ENCODE measurements at regions not wholly inside any gene's neighbourhood (a gene's known extent, or its start where the extent isn't known, plus 50 kb on each side); places are given as distances from the start of the nearest gene placed in this dataset.

DNA sequence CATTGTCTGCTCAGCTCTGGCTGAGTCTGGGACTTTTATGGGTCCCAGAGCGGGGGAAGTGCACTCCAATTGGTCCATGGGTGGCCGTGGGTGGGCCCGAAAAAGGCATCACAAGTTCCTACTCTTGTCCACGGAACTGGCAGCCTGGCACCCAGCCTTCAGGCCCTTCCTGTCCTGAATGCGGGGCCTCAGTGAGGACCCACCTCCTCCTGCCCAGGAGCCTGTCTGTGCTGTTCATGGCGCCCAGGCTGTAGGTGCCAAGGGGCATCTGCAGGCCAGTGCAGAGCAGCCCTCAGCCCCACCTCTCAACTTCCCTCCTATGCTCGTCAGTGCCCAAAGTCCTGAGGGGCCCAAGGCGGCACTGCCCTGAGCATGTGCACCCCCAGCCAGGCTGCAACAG lies 411.7 kb upstream of the KIRREL3 start:
- Mint-ChIP-seq H3K9me3 (ENCODE audit: unreplicated experiment) (peaks cover 10% of the 10 kb centered on the region), H3K4me3 (ENCODE audit: unreplicated experiment) (no peak overlapping the region), H3K27me3 (ENCODE audit: insufficient read depth, unreplicated experiment) (no peaks in the 10 kb centered on the region), H3K4me1 (ENCODE audit: insufficient read depth, unreplicated experiment) (no peaks in the 10 kb centered on the region), H3K36me3 (ENCODE audit: insufficient read depth, unreplicated experiment) (no peaks in the 10 kb centered on the region), H3K27ac (ENCODE audit: low read depth, unreplicated experiment) (no peak overlapping the region)
- ChIA-PET CTCF (interaction anchor here (0.6 to 1.8 kb wide), 2 partner anchors 81 to 196 kb away, joined by 4 to 6 read pairs; no protein-coding TSS in a partner anchor), POLR2A (interaction anchor here (0.6 kb wide), 1 partner anchor 22 kb away, joined by 3 read pairs; no protein-coding TSS in a partner anchor)
- DNase-seq (ENCODE audit: unreplicated experiment): no peak
- BruUV-seq (replicated peaks): no TSS peak
- TF ChIP-seq CTCF (IDR thresholded peaks at IDR 0.05; ENCODE audit: unreplicated experiment): no peak
- intact Hi-C loops (cut with micrococcal nuclease): no loop called here

DNA sequence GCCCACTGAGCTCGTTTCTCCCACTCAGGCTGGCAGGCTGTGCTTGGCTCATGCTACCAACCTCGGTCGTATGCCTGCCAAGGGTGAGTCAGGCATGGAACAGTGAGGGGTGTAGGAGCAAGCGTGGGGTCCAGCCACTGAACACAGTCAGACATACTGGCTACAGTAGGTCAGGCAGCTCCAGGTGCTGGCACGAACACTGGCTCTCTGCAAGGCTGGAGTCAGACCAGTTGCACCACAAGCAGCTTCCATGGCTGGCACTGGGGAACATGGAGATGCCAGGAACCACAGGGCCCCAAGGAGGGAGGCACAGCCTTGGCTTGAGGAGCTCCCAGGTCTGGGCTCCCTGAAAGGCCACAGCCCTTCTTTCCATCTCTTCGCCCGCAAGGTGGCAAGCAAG lies 410.7 kb upstream of the KIRREL3 start:
- no peak for DNase-seq (ENCODE audit: unreplicated experiment)
- Mint-ChIP-seq H3K4me1 (ENCODE audit: insufficient read depth, unreplicated experiment) (no peaks in the 10 kb centered on the region), H3K36me3 (ENCODE audit: insufficient read depth, unreplicated experiment) (no peaks in the 10 kb centered on the region), H3K9me3 (ENCODE audit: unreplicated experiment) (peaks cover 10% of the 10 kb centered on the region), H3K27ac (ENCODE audit: low read depth, unreplicated experiment) (no peak overlapping the region), H3K4me3 (ENCODE audit: unreplicated experiment) (no peak overlapping the region), H3K27me3 (ENCODE audit: insufficient read depth, unreplicated experiment) (no peaks in the 10 kb centered on the region)
- ChIA-PET POLR2A (no interaction called here), CTCF (interaction anchor here (0.5 to 0.8 kb wide), 2 partner anchors 59 to 972 kb away, joined by 3 read pairs; no protein-coding TSS in a partner anchor)
- BruUV-seq (replicated peaks): no TSS peak
- TF ChIP-seq CTCF (IDR thresholded peaks at IDR 0.05; ENCODE audit: unreplicated experiment): no peak
- intact Hi-C loops (cut with micrococcal nuclease): no loop called here

DNA sequence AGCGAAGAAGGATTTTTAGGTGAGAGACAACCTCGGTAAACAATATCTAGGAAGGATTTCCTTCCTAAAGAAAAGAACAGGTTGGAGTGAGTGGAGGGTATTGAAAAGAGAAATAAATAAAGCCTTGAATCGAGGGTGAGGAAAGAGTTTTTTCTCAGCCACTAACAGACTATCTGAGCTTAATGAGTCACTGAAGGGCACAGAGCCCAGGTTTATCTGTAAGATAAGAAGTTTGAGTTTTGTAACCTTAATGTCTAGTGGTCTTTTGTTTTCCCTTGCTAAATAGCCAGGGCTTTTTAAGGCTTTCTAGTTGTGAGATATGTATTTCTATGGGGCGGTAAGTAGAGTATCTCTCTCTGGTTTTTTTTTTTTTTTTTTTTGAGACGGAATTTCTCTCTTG lies 394.5 kb upstream of the KIRREL3 start:
- no peak for DNase-seq (ENCODE audit: unreplicated experiment)
- Mint-ChIP-seq H3K4me1 (ENCODE audit: insufficient read depth, unreplicated experiment) (no peaks in the 10 kb centered on the region), H3K27me3 (ENCODE audit: insufficient read depth, unreplicated experiment) (peaks cover 12% of the 10 kb centered on the region), H3K27ac (ENCODE audit: low read depth, unreplicated experiment) (no peak overlapping the region), H3K4me3 (ENCODE audit: unreplicated experiment) (no peak overlapping the region), H3K36me3 (ENCODE audit: insufficient read depth, unreplicated experiment) (peaks cover 4% of the 10 kb centered on the region), H3K9me3 (ENCODE audit: unreplicated experiment) (peaks cover 21% of the 10 kb centered on the region)
- ChIA-PET POLR2A (no interaction called here), CTCF (no interaction called here)
- intact Hi-C loops (cut with micrococcal nuclease): no loop called here
- no peak for TF ChIP-seq CTCF (IDR thresholded peaks at IDR 0.05; ENCODE audit: unreplicated experiment)
- no TSS peak for BruUV-seq (replicated peaks)

GRCh38 chr11:127393460-127393997 lies 393.0 kb upstream of the KIRREL3 start:
- TF ChIP-seq CTCF (IDR thresholded peaks at IDR 0.05; ENCODE audit: unreplicated experiment): no peak
- CTCF ChIA-PET: no interaction called here

More at GRCh38 chr11:127393460-127393997, 393.0 kb upstream of the KIRREL3 start:
- no peak overlapping the region for H3K27ac Mint-ChIP-seq (ENCODE audit: low read depth, unreplicated experiment)
- H3K4me1 Mint-ChIP-seq (ENCODE audit: insufficient read depth, unreplicated experiment): no peaks in the 10 kb centered on the region
- H3K27me3 Mint-ChIP-seq (ENCODE audit: insufficient read depth, unreplicated experiment): peaks cover 14% of the 10 kb centered on the region
- DNase-seq (ENCODE audit: unreplicated experiment): no peak
- BruUV-seq (replicated peaks): no TSS peak
- H3K9me3 Mint-ChIP-seq (ENCODE audit: unreplicated experiment): peaks cover 22% of the 10 kb centered on the region
- POLR2A ChIA-PET: no interaction called here
- H3K4me3 Mint-ChIP-seq (ENCODE audit: unreplicated experiment): no peak overlapping the region
- intact Hi-C loops (cut with micrococcal nuclease): no loop called here
- H3K36me3 Mint-ChIP-seq (ENCODE audit: insufficient read depth, unreplicated experiment): peaks cover 4% of the 10 kb centered on the region

Measured in MCF 10A (cell line).